ENCODE measurements at regions not wholly inside any gene's neighbourhood (a gene's known extent, or its start where the extent isn't known, plus 50 kb on each side); places are given as distances from the start of the nearest gene placed in this dataset.

DNA sequence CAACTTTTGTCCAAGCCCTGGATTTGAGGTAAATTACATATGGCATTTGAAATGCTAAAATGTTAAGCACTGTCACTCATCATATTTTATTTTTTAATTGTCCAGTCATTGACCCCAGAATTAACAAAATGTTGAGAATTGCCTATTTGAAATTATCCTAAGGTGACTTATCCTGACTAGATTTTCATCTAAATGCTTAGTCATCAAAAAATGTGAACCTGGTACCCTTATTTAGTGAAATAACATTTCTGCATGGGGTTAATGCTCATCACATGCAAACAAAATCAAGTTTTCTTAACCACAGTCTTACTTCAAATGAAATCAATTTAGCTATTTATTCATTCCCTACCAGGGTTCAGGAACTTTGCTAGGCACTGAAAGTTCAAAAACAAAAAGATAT is 232.0 kb upstream of the DCN start:
- TF ChIP-seq, protein P1, sequence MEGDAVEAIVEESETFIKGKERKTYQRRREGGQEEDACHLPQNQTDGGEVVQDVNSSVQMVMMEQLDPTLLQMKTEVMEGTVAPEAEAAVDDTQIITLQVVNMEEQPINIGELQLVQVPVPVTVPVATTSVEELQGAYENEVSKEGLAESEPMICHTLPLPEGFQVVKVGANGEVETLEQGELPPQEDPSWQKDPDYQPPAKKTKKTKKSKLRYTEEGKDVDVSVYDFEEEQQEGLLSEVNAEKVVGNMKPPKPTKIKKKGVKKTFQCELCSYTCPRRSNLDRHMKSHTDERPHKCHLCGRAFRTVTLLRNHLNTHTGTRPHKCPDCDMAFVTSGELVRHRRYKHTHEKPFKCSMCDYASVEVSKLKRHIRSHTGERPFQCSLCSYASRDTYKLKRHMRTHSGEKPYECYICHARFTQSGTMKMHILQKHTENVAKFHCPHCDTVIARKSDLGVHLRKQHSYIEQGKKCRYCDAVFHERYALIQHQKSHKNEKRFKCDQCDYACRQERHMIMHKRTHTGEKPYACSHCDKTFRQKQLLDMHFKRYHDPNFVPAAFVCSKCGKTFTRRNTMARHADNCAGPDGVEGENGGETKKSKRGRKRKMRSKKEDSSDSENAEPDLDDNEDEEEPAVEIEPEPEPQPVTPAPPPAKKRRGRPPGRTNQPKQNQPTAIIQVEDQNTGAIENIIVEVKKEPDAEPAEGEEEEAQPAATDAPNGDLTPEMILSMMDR (IDR thresholded peaks at IDR 0.05; ENCODE audit: insufficient read depth, low read length) = no peak
- TF ChIP-seq GABPA (IDR thresholded peaks at IDR 0.05; ENCODE audit: low read depth) (no peak), POLR2AphosphoS5 (IDR thresholded peaks at IDR 0.05; ENCODE audit: low read depth) (no peak)
- TF ChIP-seq, protein P2, sequence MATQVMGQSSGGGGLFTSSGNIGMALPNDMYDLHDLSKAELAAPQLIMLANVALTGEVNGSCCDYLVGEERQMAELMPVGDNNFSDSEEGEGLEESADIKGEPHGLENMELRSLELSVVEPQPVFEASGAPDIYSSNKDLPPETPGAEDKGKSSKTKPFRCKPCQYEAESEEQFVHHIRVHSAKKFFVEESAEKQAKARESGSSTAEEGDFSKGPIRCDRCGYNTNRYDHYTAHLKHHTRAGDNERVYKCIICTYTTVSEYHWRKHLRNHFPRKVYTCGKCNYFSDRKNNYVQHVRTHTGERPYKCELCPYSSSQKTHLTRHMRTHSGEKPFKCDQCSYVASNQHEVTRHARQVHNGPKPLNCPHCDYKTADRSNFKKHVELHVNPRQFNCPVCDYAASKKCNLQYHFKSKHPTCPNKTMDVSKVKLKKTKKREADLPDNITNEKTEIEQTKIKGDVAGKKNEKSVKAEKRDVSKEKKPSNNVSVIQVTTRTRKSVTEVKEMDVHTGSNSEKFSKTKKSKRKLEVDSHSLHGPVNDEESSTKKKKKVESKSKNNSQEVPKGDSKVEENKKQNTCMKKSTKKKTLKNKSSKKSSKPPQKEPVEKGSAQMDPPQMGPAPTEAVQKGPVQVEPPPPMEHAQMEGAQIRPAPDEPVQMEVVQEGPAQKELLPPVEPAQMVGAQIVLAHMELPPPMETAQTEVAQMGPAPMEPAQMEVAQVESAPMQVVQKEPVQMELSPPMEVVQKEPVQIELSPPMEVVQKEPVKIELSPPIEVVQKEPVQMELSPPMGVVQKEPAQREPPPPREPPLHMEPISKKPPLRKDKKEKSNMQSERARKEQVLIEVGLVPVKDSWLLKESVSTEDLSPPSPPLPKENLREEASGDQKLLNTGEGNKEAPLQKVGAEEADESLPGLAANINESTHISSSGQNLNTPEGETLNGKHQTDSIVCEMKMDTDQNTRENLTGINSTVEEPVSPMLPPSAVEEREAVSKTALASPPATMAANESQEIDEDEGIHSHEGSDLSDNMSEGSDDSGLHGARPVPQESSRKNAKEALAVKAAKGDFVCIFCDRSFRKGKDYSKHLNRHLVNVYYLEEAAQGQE (IDR thresholded peaks at IDR 0.05; ENCODE audit: insufficient replicate concordance, low read depth) = no peak
